ENCODE measurements at regions not wholly inside any gene's neighbourhood (a gene's known extent, or its start where the extent isn't known, plus 50 kb on each side); places are given as distances from the start of the nearest gene placed in this dataset.
"Not testable (repeated sequence)": the region's sequence is repeated elsewhere in the genome, so short reads cannot be mapped to it uniquely, and the experiment has no call there.

GRCh38 chr18:9021458-9021857 lies 81.0 kb upstream of the NDUFV2 start:
- H3K27me3 Mint-ChIP-seq (ENCODE audit: insufficient read depth, unreplicated experiment) = no peaks in the 10 kb centered on the region
- no peak overlapping the region for H3K4me3 Mint-ChIP-seq (ENCODE audit: unreplicated experiment)
- H3K27me3 ChIP-seq (replicated peaks; ENCODE audit: control insufficient read depth, insufficient read depth, low read length) = no peaks in the 10 kb centered on the region
- H3K9me3 Mint-ChIP-seq (ENCODE audit: unreplicated experiment) = peaks cover 8% of the 10 kb centered on the region
- no peak overlapping the region for H3K27ac Mint-ChIP-seq (ENCODE audit: unreplicated experiment)
- BruUV-seq (replicated peaks) = no TSS peak
- no peaks in the 10 kb centered on the region for H3K36me3 ChIP-seq (ENCODE audit: control insufficient read depth, insufficient read depth, low read length)
- no peak for DNase-seq
- intact Hi-C loops (cut with micrococcal nuclease; ENCODE audit: unreplicated experiment) = no loop called here
- H3K4me1 ChIP-seq = no peaks in the 10 kb centered on the region
- ChIA-PET CTCF (no interaction called here), POLR2A (no interaction called here)
- no peaks in the 10 kb centered on the region for H3K9me3 ChIP-seq
- no peaks in the 10 kb centered on the region for H3K4me1 Mint-ChIP-seq (ENCODE audit: low read depth, unreplicated experiment)
- no peaks in the 10 kb centered on the region for H3K36me3 Mint-ChIP-seq (ENCODE audit: insufficient read depth, unreplicated experiment)
- no peak overlapping the region for H3K4me3 ChIP-seq (ENCODE audit: low read depth, low read length)
- TF ChIP-seq CTCF (IDR thresholded peaks at IDR 0.05; ENCODE audit: insufficient read depth in 1 of 2, low read depth in 1 of 2, low read length in 1 of 2, severe bottlenecking in 1 of 2, unreplicated experiment in 1 of 2) = no peak

- intact Hi-C loops (cut with micrococcal nuclease; ENCODE audit: unreplicated experiment) = no loop called here
- BruUV-seq (replicated peaks) = no TSS peak
- ChIA-PET POLR2A (no interaction called here), CTCF (no interaction called here)
- H3K27me3 Mint-ChIP-seq (ENCODE audit: insufficient read depth, unreplicated experiment) = no peaks in the 10 kb centered on the region
- no peak overlapping the region for H3K27ac Mint-ChIP-seq (ENCODE audit: unreplicated experiment)
- TF ChIP-seq CTCF (IDR thresholded peaks at IDR 0.05; ENCODE audit: insufficient read depth in 1 of 2, low read depth in 1 of 2, low read length in 1 of 2, severe bottlenecking in 1 of 2, unreplicated experiment in 1 of 2) = no peak
- Histone ChIP-seq H3K4me1 (no peaks in the 10 kb centered on the region), H3K9me3 (no peaks in the 10 kb centered on the region), H3K4me3 (ENCODE audit: low read depth, low read length) (no peak overlapping the region), H3K27me3 (replicated peaks; ENCODE audit: control insufficient read depth, insufficient read depth, low read length) (no peaks in the 10 kb centered on the region), H3K36me3 (ENCODE audit: control insufficient read depth, insufficient read depth, low read length) (no peaks in the 10 kb centered on the region)
- peaks cover 8% of the 10 kb centered on the region for H3K9me3 Mint-ChIP-seq (ENCODE audit: unreplicated experiment)
- H3K4me1 Mint-ChIP-seq (ENCODE audit: low read depth, unreplicated experiment) = no peaks in the 10 kb centered on the region
- DNase-seq = no peak
- no peaks in the 10 kb centered on the region for H3K36me3 Mint-ChIP-seq (ENCODE audit: insufficient read depth, unreplicated experiment)
- no peak overlapping the region for H3K4me3 Mint-ChIP-seq (ENCODE audit: unreplicated experiment)
Measured at GRCh38 chr18:9022397-9023155, 79.9 kb upstream of the NDUFV2 start.

- H3K27me3 Mint-ChIP-seq (ENCODE audit: insufficient read depth, unreplicated experiment); H3K9me3 Mint-ChIP-seq (ENCODE audit: unreplicated experiment); BruUV-seq (replicated peaks); intact Hi-C loops (cut with micrococcal nuclease; ENCODE audit: unreplicated experiment); CTCF ChIA-PET; H3K4me1 ChIP-seq; H3K4me3 ChIP-seq (ENCODE audit: low read depth, low read length); H3K9me3 ChIP-seq; H3K36me3 ChIP-seq (ENCODE audit: control insufficient read depth, insufficient read depth, low read length); H3K4me1 Mint-ChIP-seq (ENCODE audit: low read depth, unreplicated experiment); H3K27me3 ChIP-seq (replicated peaks; ENCODE audit: control insufficient read depth, insufficient read depth, low read length); DNase-seq; POLR2A ChIA-PET; H3K4me3 Mint-ChIP-seq (ENCODE audit: unreplicated experiment); H3K27ac Mint-ChIP-seq (ENCODE audit: unreplicated experiment); H3K36me3 Mint-ChIP-seq (ENCODE audit: insufficient read depth, unreplicated experiment): not testable (repeated sequence)
Measured at GRCh38 chr18:9024031-9024646, 78.4 kb upstream of the NDUFV2 start.
